GM19468 (cell line): ENCODE measurements at regions not wholly inside any gene's neighbourhood (a gene's known extent, or its start where the extent isn't known, plus 50 kb on each side); places are given as distances from the start of the nearest gene placed in this dataset.

ENCODE experiments used
- ATAC-seq: cut with Tn5 transposase; IDR thresholded peaks from one replicate; pipeline ENCODE4 v1.9.1; 2021; ENCODE audit warnings: mild to moderate bottlenecking, moderate library complexity, moderate number of reproducible peaks; ENCODE audit not compliant: unreplicated experiment; ENCODE audit errors: extremely low read depth

DNA sequence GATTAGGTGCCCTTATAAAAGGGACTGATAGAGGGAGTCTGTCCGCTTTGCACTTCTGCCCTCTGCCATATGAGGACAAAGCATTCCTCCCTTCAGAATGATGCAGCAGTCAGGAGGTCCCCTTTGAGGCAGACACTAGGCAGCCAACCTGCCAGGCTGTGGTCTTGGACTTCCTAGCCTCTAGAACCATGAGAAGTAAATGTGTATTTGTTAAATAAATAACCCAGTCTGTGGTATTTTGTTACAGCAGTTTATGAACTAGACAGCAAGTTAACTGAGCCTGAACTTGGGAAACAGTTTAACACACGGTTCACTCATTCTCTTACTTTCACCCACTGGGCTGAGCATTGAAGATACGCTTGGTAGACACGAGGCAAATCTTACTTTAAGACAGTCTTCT, 313.2 kb downstream of the UQCRFS1 start:
- no peak for ATAC-seq

GRCh38 chr19:28898249-28898648, 314.7 kb downstream of the UQCRFS1 start:
- no peak for ATAC-seq

GRCh38 chr19:28889941-28890670, 322.8 kb downstream of the UQCRFS1 start:
- ATAC-seq, result no peak

DNA sequence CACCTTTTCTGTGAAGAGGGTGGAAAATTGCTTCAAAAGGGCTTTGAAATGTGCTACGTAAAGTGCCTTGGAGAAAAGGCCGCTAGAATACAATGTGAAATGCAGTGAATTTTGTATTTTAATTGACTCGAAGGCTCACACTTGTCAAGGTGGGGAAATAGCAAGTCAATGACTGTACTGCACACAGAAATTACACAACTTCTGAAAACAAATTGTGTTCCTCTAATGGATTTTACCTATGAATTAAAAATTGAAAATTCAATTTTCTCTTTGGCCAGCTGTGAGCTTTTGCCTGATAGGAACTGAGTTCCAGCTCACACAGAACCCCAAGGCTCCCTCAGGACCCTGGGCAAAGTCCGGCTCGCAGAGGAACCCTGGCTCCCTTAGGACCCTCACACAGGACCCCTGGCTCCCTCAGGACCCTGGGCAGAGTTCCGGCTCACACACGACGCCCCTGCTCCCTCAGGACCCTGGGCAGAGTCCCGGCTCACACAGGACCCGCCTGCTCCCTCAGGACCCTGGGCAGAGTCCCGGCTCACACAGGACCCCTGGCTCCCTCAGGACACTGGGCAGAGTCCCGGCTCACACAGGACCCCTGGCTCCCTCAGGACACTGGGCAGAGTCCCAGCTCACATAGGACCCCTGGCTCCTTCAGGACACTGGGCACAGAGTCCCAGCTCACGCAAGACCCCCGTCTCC, 324.9 kb downstream of the UQCRFS1 start:
- ATAC-seq, result no peak

GRCh38 chr19:28886708-28887107, 326.2 kb downstream of the UQCRFS1 start:
- no peak for ATAC-seq

DNA sequence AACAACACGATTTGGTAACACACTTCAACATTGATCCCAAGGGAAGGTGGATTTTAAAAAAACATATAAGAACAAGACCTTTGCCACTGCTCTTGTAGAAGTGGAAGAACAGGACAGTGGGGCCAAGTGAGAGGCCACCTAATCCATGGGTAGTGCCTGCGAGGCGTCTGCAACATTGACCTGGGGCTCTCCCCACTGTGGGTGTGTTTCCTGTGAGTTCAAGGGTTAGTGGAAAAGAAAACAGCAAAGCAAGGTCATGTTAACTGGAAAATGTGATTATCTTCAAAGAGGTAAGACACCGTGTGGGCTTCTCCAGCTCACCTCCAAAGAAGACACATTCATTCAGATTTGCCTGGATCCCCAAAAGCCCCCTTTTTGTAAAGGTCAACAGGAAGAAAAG, 327.0 kb downstream of the UQCRFS1 start:
- ATAC-seq, result no peak

DNA sequence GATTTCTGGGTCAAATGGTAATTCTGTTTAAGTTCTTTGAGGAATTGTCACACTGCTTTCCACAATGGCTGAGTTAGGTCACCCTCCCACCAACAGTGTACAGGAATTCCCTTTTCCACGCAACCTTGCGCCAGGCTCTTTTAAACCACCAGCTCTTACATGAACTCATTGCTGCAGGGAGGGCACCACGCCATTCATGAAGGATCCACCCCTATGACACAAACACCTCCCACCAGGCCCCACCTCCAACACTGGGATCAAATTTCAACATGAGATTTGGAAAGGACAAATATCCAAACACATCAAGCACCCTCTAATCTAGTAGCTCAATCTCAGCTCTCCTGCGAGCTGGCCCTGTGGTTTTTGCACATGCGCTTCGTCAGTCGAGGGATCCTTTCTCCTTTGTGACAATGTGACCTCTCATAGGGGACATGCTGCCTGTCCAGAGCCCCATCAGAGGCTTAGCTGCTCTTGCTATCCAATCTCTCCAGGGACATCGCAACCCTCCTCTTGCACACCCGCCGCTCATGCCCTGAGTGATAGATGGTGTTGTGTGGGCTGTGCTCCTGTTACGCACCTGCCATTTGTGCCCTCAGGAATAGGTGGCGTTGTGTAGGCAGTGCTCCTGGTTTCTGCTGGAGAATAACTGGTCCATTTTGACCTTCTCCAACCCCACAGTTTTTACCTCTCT, 328.0 kb downstream of the UQCRFS1 start:
- ATAC-seq, result no peak

GRCh38 chr19:28883241-28883693, 329.7 kb downstream of the UQCRFS1 start:
- no peak for ATAC-seq

DNA sequence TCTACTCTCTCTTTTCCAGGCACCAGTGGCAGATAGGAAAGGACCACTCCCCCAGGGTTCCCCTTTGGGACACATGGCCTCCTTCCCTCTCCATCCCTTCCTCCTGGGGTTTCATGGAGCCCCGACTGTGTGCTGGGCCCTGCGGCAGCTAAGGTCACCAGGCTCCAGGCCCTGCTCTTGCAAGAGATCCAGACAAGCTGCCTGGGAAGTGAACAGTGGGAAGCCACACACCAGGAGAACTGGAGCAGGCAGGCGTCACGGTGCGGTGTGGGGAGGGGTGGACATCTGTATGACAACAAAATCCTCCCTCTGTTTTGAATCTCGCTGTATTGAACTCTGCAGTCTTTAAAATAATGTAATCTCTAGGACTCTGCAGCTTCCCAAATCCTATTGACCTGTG, 330.1 kb downstream of the UQCRFS1 start:
- no peak for ATAC-seq

- ATAC-seq, result no peak
Observed at GRCh38 chr19:28881616-28882015, 331.3 kb downstream of the UQCRFS1 start.

DNA sequence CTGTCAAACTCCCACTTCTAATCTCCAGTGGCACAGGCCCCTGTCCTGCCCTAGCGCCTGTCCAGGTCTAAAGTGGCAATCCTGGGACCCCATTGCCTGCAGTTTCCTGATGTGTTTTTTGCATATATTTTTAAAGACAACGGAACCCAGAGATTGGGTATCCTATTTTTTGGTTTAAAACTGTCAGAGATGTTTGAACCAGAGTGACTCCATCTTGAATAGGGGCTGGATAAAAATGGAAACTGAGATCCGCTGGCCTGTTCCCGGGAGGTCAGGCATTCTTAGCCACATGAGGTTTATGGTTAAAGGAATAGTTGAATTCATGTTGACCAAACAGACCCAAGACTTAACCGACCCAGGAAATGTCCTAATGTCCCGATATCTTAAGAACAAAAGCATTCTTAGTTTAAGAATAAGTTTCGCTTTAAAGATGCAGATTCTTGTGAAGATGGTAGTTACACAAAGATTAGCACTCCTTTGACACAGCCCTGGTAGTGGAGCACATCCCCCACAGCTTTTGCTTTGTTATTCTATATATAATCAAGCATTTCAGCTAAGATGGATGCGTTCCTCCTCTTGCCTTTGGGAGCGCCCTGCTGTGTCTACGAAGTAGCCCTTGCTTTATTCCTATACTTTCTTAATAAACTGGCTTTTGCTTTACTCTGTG, 332.1 kb downstream of the UQCRFS1 start:
- ATAC-seq, result no peak

DNA sequence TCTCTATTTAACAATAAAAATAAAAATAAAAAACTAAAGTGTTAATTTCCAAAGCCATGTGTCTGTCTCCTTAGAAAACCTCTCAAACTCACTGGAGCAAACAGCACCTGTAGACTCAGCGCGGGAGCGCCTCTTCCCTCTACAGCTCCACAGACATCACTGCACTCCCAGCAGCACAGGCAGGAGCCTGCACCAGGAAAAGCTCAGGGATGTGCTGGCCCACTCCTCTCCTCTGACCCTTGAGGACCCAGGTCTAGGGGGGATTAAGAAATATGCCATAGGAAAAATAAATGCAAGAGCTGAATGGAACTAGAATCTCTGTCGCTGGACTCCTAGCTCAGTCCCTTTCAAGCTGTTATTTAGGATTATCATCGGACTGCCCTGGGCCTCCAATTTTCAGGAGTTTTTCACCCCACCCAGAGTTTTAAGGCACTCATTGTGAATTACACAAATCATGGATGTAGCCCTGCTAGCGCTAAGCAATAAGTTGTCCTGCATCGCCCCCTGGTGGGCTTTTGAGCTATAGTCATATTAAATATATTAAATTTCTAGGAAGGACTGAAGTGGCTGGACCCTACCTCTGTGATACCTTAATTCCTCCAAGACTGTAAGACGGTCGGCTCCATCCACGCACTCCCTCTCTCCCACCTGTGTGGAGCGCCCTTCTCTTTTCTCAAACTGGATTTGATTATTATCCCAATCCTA, 333.9 kb downstream of the UQCRFS1 start:
- ATAC-seq, result no peak

GRCh38 chr19:28876609-28877123, 336.3 kb downstream of the UQCRFS1 start:
- no peak for ATAC-seq

DNA sequence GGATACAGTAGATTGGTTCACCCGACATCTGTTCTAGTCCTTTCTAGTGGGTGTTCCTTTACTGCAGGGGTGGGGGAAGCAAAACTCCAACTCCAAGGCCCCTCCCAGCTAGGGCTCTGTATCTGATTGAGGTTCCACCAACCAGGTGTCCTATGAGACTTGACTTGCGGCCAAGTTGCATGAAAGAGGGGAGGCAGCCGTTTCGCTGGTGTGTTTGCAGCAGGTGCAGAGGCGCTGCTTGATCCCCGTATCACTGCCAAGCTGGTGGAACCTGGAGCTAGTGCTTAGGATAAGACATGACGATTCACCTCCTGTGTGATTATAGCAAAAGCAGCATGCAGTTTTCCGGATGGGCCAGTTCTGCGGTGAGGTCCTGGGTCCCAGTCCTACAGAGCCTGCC, 338.2 kb downstream of the UQCRFS1 start:
- no peak for ATAC-seq

- ATAC-seq, result no peak
Observed at GRCh38 chr19:28873301-28873700, 339.6 kb downstream of the UQCRFS1 start.

- ATAC-seq, result no peak
Observed at GRCh38 chr19:28871099-28871725, 341.7 kb downstream of the UQCRFS1 start.

DNA sequence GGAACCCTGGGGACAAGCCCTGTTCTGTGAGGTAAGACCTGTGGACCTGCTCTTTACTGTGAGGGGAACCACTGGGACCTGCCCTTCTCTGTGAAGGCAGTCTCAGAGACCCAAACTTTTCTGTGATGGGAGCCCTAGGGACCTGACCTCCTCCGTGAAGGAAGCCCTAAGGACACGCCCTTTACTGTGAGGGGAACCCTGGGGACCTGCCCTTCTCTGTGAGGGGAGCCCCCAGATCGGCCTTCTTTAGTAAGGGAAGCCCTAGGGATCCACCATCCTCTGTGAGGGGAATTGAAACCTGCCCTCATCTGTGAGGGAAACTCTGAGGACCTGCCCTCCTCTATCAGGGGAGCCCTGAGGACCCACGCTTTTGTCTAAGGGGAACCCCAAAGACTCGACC, 343.5 kb downstream of the UQCRFS1 start:
- no peak for ATAC-seq

DNA sequence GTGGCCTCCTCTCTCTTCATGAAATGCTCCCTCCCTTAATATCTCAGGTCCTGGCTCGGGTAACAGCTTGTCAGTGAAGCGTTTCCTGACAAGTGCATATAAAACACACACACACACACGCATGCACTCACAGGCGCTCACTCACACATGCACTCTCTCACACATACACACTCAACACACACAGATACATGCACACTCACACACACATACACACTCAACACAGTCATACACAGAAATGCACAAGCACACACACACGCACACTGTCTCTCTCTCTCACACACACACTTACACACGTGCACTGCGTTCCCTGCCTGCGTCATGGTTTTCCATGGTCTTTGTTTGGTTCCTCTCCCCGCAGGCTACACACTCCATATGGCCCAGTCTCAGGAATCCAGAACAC, 344.1 kb downstream of the UQCRFS1 start:
- no peak for ATAC-seq

DNA sequence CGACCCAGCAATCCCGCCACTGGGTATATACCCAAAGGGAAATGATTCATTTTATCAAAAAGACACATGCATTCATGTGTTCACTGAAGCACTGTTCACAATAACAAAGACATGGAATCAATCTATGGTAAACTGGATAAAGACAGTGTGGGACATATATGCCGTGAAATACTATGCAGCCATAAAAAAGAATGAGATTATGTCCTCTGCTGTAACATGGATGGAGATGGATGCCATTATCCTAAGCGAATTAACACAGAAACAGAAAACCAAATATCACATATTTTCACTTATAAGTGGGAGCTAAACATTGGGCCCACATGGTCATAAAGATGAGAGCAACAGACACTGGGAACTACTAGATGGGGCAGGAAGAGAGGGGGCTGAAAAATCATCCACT, 345.0 kb downstream of the UQCRFS1 start:
- ATAC-seq, result no peak
